GM10266 (cell line): ENCODE measurements at regions not wholly inside any gene's neighbourhood (a gene's known extent, or its start where the extent isn't known, plus 50 kb on each side); places are given as distances from the start of the nearest gene placed in this dataset.
"Not testable (repeated sequence)": the region's sequence is repeated elsewhere in the genome, so short reads cannot be mapped to it uniquely, and the experiment has no call there.

Experiments
- DNase-seq: peaks from one replicate; pipeline ENCODE4 v3.0.0; 2012; ENCODE audit errors: extremely low spot score
- CTCF ChIP-seq: IDR thresholded peaks from 2 replicates; pipeline ENCODE4 v1.5.1; 2012; ENCODE audit warnings: mild to moderate bottlenecking, low read depth; ENCODE audit not compliant: control insufficient read depth, insufficient read depth; ENCODE audit errors: missing control alignments

- TF ChIP-seq CTCF: no peak
Observed at GRCh38 chr12:70008944-70009343, 183.9 kb downstream of the MYRFL start.

GRCh38 chr12:70011353-70011752, 186.3 kb downstream of the MYRFL start:
- no peak for TF ChIP-seq CTCF
- DNase-seq: no peak

More at GRCh38 chr12:70008944-70009343, 183.9 kb downstream of the MYRFL start:
- DNase-seq: no peak

GRCh38 chr12:70013016-70013415, 188.0 kb downstream of the MYRFL start:
- DNase-seq: not testable (repeated sequence)

GRCh38 chr12:70028515-70028914, 203.5 kb downstream of the MYRFL start:
- DNase-seq: no peak
- no peak for TF ChIP-seq CTCF

GRCh38 chr12:70028918-70029317, 203.9 kb downstream of the MYRFL start:
- DNase-seq: no peak
- no peak for TF ChIP-seq CTCF

GRCh38 chr12:70031046-70031445, 206.0 kb downstream of the MYRFL start:
- no peak for DNase-seq
- TF ChIP-seq CTCF: no peak

GRCh38 chr12:70032076-70032475, 207.0 kb downstream of the MYRFL start:
- no peak for DNase-seq
- TF ChIP-seq CTCF: no peak

- no peak for TF ChIP-seq CTCF
Observed at GRCh38 chr12:70033310-70033709, 208.3 kb downstream of the MYRFL start.

More at GRCh38 chr12:70033310-70033709, 208.3 kb downstream of the MYRFL start:
- DNase-seq: no peak
